OCI-LY7 (cell line): ENCODE measurements at regions not wholly inside any gene's neighbourhood (a gene's known extent, or its start where the extent isn't known, plus 50 kb on each side); places are given as distances from the start of the nearest gene placed in this dataset.

Experiments used
- BruUV-seq: library from RNA; stranded (reverse); fragments of 400-500 nt; replicated peaks from 2 replicates; lab custom pipeline; 2021; lab: Mats Ljungman, UMichigan
- CTCF ChIA-PET: fragments of 300-600 bp; sonication (Branson Sonifier 250); formaldehyde crosslinking; loops from one replicate; lab custom pipeline; 2022; ENCODE audit warnings: antibody characterized with exemption; ENCODE audit not compliant: unreplicated experiment; lab: Charles Lee
- POLR2A ChIA-PET: fragments of 300-600 bp; sonication (Branson Sonifier 250); formaldehyde crosslinking; loops from one replicate; lab custom pipeline; 2022; ENCODE audit warnings: antibody characterized with exemption; lab: Charles Lee
- DNase-seq: peaks from one replicate; pipeline ENCODE4 v3.0.0-alpha.2; 2015; ENCODE audit warnings: low spot score
- H2AFZ ChIP-seq: fragments of 200-600 bp; sonication (generic), shearing (Covaris generic); 2 replicates; pipeline ENCODE4 v1.6.1; 2014; ENCODE audit warnings: mild to moderate bottlenecking, antibody characterized with exemption, low read length, moderate library complexity
- H3K27ac ChIP-seq: fragments of 200-600 bp; sonication (generic); 2 replicates; pipeline ENCODE4 v1.5.1; 2014; ENCODE audit warnings: mixed run types, low read depth, mild to moderate bottlenecking, moderate library complexity, low read length, inconsistent platforms; ENCODE audit not compliant: poor library complexity, severe bottlenecking
- H3K36me3 ChIP-seq: fragments of 200-600 bp; sonication (generic); 2 replicates; pipeline ENCODE4 v1.6.1; 2014; ENCODE audit warnings: mild to moderate bottlenecking, antibody characterized with exemption, low read length, moderate library complexity, mixed read lengths; ENCODE audit not compliant: insufficient read depth
- H3K4me1 ChIP-seq: fragments of 200-600 bp; sonication (generic); 2 replicates; pipeline ENCODE4 v1.5.1; 2014; ENCODE audit warnings: mild to moderate bottlenecking, low read length; ENCODE audit not compliant: insufficient read depth, poor library complexity, severe bottlenecking
- H3K4me2 ChIP-seq: fragments of 200-600 bp; sonication (generic); 2 replicates; pipeline ENCODE4 v1.6.1; 2014; ENCODE audit warnings: mild to moderate bottlenecking, low read length
- H3K4me3 ChIP-seq: fragments of 200-600 bp; sonication (generic); 2 replicates; pipeline ENCODE4 v1.5.1; 2014; ENCODE audit warnings: mild to moderate bottlenecking, low read depth, low read length; ENCODE audit not compliant: poor library complexity, severe bottlenecking
- H3K79me2 ChIP-seq: fragments of 200-600 bp; sonication (generic); 2 replicates; pipeline ENCODE4 v1.6.1; 2016; ENCODE audit warnings: low read depth, mild to moderate bottlenecking, low read length, moderate library complexity, mixed read lengths; ENCODE audit not compliant: insufficient read depth
- H3K9me2 ChIP-seq: fragments of 200-600 bp; sonication (generic); 2 replicates; pipeline ENCODE4 v1.6.1; 2016; ENCODE audit warnings: mild to moderate bottlenecking, low read length, mixed read lengths; ENCODE audit not compliant: insufficient read depth
- H3K9me3 ChIP-seq: fragments of 200-600 bp; sonication (generic); 2 replicates; pipeline ENCODE4 v1.6.1; 2014; ENCODE audit warnings: mild to moderate bottlenecking, mixed run types, low read length, mixed read lengths
- H4K20me1 ChIP-seq: fragments of 200-600 bp; sonication (generic); 2 replicates; pipeline ENCODE4 v1.6.1; 2014; ENCODE audit warnings: mild to moderate bottlenecking, antibody characterized with exemption, low read length, moderate library complexity, mixed read lengths; ENCODE audit not compliant: insufficient read depth
- CTCF ChIP-seq: fragments of 200-600 bp; sonication (generic); conservative IDR thresholded peaks from 2 replicates; pipeline ENCODE4 v1.5.1; 2014; ENCODE audit warnings: mild to moderate bottlenecking, antibody characterized with exemption, low read length, moderate library complexity, mixed read lengths
- EZH2phosphoT487 ChIP-seq: fragments of 200-600 bp; sonication (generic); IDR thresholded peaks from 2 replicates; pipeline ENCODE4 v1.6.1; 2018; ENCODE audit warnings: low read depth, borderline replicate concordance, mild to moderate bottlenecking, mixed run types, antibody characterized with exemption, low read length, moderate library complexity, mixed read lengths
- intact Hi-C: fragments of 100-400 bp; cut with micrococcal nuclease; formaldehyde crosslinking; loops from one replicate; pipeline ENCODE4 v1.10.0; 2022; ENCODE audit not compliant: unreplicated experiment

DNA sequence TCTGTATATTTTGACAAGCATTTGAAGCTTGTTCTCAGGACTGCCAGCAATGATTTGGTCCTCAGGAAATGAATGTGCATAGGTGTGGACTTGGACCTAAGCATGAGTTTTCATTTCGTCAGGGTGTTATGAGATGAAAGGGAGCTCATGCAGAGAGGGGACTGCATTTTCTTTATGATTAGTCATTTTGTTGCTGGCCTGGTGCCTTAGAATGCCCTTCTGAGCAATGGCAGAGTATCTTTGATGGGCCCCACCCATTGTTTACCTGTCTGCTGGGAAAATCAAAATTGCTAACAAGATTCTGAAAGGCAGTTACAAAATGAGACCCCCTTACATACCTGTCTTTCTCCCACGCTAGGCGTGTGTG, 51.5 kb upstream of the MTHFD1L start:
- Histone ChIP-seq H3K4me1 (peaks cover 8% of the 10 kb centered on the region), H3K4me2 (no peak overlapping the region), H3K36me3 (no peaks in the 10 kb centered on the region), H3K4me3 (no peak overlapping the region), H3K9me2 (no peaks in the 10 kb centered on the region), H3K27ac (no peak overlapping the region), H3K9me3 (no peaks in the 10 kb centered on the region), H4K20me1 (no peaks in the 10 kb centered on the region), H2AFZ (no peak overlapping the region), H3K79me2 (no peaks in the 10 kb centered on the region)
- TF ChIP-seq CTCF (no peak), EZH2phosphoT487 (no peak)
- no TSS peak for BruUV-seq
- intact Hi-C loops, result loop anchor here (2.0 kb wide), 1 partner anchor 73 kb away; no protein-coding TSS in a partner anchor
- POLR2A ChIA-PET, result interaction anchor here (1.0 kb wide), 1 partner anchor 396 kb away, joined by 4 read pairs; no protein-coding TSS in a partner anchor
- DNase-seq, result no peak
- CTCF ChIA-PET, result interaction anchor here (1.1 kb wide), 1 partner anchor 128 kb away, joined by 13 read pairs; no protein-coding TSS in a partner anchor
